ENCODE measurements at regions not wholly inside any gene's neighbourhood (a gene's known extent, or its start where the extent isn't known, plus 50 kb on each side); places are given as distances from the start of the nearest gene placed in this dataset.

GRCh38 chr10:78397786-78398185, 364.1 kb downstream of the RPS24 start:
- Histone ChIP-seq H3K27me3 (ENCODE audit: control insufficient read depth in 1 of 2, insufficient read depth in 2 of 2, low read length in 2 of 2) (peaks cover 0 to 7% of the 10 kb centered on the region in 2 donors), H3K4me1 (ENCODE audit: control insufficient read depth in 1 of 2, insufficient read depth in 2 of 2, low read length in 2 of 2) (no peaks in the 10 kb centered on the region), H3K9ac (ENCODE audit: low read depth in 1 of 2, low read length in 2 of 2) (no peak overlapping the region), H3K9me3 (ENCODE audit: control insufficient read depth in 1 of 2, low read length in 2 of 2) (no peaks in the 10 kb centered on the region), H3K27ac (ENCODE audit: low read depth, low read length) (no peak overlapping the region), H3K36me3 (ENCODE audit: control insufficient read depth in 1 of 2, insufficient read depth in 2 of 2, low read length in 2 of 2) (no peaks in the 10 kb centered on the region), H3K4me3 (ENCODE audit: low read depth in 1 of 2, low read length in 2 of 2) (no peak overlapping the region)

DNA sequence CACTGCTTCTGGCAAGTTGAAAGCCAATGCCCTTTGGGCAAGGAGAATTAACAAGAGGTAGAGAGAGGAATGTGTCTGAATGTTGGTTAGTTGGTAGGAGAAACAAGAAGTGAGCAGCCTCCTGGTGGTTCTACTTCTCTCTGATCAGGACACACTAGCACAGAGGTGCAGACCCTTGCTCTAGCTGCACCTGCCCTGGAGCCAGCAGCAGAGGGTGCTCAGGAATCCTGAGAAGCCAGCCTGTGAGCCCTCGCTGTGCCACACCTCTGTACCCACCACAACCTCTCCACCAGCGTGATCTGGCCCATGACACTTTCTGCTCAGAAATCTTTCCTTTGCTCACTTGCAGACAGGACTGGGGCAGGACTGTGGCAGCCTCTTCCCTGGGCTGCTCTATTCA, 364.7 kb downstream of the RPS24 start:
- H3K27me3 ChIP-seq (ENCODE audit: control insufficient read depth in 1 of 2, insufficient read depth in 2 of 2, low read length in 2 of 2) = peaks cover 0 to 7% of the 10 kb centered on the region in 2 donors
- no peak overlapping the region for H3K9ac ChIP-seq (ENCODE audit: low read depth in 1 of 2, low read length in 2 of 2)
- no peaks in the 10 kb centered on the region for H3K36me3 ChIP-seq (ENCODE audit: control insufficient read depth in 1 of 2, insufficient read depth in 2 of 2, low read length in 2 of 2)
- no peaks in the 10 kb centered on the region for H3K4me1 ChIP-seq (ENCODE audit: control insufficient read depth in 1 of 2, insufficient read depth in 2 of 2, low read length in 2 of 2)
- no peaks in the 10 kb centered on the region for H3K9me3 ChIP-seq (ENCODE audit: control insufficient read depth in 1 of 2, low read length in 2 of 2)
- no peak overlapping the region for H3K4me3 ChIP-seq (ENCODE audit: low read depth in 1 of 2, low read length in 2 of 2)
- H3K27ac ChIP-seq (ENCODE audit: low read depth, low read length) = no peak overlapping the region

- Histone ChIP-seq H3K27ac (ENCODE audit: low read depth, low read length) (no peak overlapping the region), H3K9ac (ENCODE audit: low read depth in 1 of 2, low read length in 2 of 2) (no peak overlapping the region), H3K36me3 (ENCODE audit: control insufficient read depth in 1 of 2, insufficient read depth in 2 of 2, low read length in 2 of 2) (no peaks in the 10 kb centered on the region), H3K27me3 (ENCODE audit: control insufficient read depth in 1 of 2, insufficient read depth in 2 of 2, low read length in 2 of 2) (peaks cover 0 to 8% of the 10 kb centered on the region in 2 donors), H3K9me3 (ENCODE audit: control insufficient read depth in 1 of 2, low read length in 2 of 2) (no peaks in the 10 kb centered on the region), H3K4me1 (ENCODE audit: control insufficient read depth in 1 of 2, insufficient read depth in 2 of 2, low read length in 2 of 2) (peaks cover 0 to 4% of the 10 kb centered on the region in 2 donors), H3K4me3 (ENCODE audit: low read depth in 1 of 2, low read length in 2 of 2) (no peak overlapping the region)
Measured at GRCh38 chr10:78401624-78402367, 368.1 kb downstream of the RPS24 start.

- Histone ChIP-seq H3K36me3 (ENCODE audit: control insufficient read depth in 1 of 2, insufficient read depth in 2 of 2, low read length in 2 of 2) (no peaks in the 10 kb centered on the region), H3K9me3 (ENCODE audit: control insufficient read depth in 1 of 2, low read length in 2 of 2) (no peaks in the 10 kb centered on the region), H3K27ac (ENCODE audit: low read depth, low read length) (no peak overlapping the region), H3K4me3 (ENCODE audit: low read depth in 1 of 2, low read length in 2 of 2) (no peak overlapping the region), H3K27me3 (ENCODE audit: control insufficient read depth in 1 of 2, insufficient read depth in 2 of 2, low read length in 2 of 2) (peaks cover 0 to 8% of the 10 kb centered on the region in 2 donors), H3K4me1 (ENCODE audit: control insufficient read depth in 1 of 2, insufficient read depth in 2 of 2, low read length in 2 of 2) (peaks cover 0 to 9% of the 10 kb centered on the region in 2 donors), H3K9ac (ENCODE audit: low read depth in 1 of 2, low read length in 2 of 2) (no peak overlapping the region)
Measured at GRCh38 chr10:78402591-78402990, 368.9 kb downstream of the RPS24 start.

DNA sequence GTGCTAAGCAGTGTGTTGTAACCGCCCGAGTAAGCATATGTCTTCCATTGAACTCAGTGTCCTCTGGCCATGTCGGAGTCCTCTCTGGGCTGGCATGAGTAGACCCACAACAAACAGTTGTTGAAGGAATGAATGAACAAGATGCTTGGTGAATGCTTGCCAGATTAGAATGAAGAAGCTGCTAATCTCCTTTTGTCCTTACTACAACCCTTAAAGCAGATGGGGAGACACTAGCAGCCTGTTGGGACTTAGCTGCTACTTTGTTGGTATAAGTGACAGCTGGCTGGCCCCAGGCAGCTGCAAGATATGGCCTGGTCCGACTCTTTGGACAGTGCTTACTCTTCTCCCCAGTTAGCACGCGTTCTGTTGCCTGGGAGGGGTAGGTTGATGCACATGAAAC, 370.1 kb downstream of the RPS24 start:
- Histone ChIP-seq H3K27me3 (ENCODE audit: control insufficient read depth in 1 of 2, insufficient read depth in 2 of 2, low read length in 2 of 2) (peaks cover 0 to 8% of the 10 kb centered on the region in 2 donors), H3K36me3 (ENCODE audit: control insufficient read depth in 1 of 2, insufficient read depth in 2 of 2, low read length in 2 of 2) (no peaks in the 10 kb centered on the region), H3K4me3 (ENCODE audit: low read depth in 1 of 2, low read length in 2 of 2) (no peak overlapping the region), H3K9me3 (ENCODE audit: control insufficient read depth in 1 of 2, low read length in 2 of 2) (no peaks in the 10 kb centered on the region), H3K27ac (ENCODE audit: low read depth, low read length) (no peak overlapping the region), H3K9ac (ENCODE audit: low read depth in 1 of 2, low read length in 2 of 2) (no peak overlapping the region), H3K4me1 (ENCODE audit: control insufficient read depth in 1 of 2, insufficient read depth in 2 of 2, low read length in 2 of 2) (peaks cover 0 to 9% of the 10 kb centered on the region in 2 donors)

GRCh38 chr10:78404296-78404695, 370.6 kb downstream of the RPS24 start:
- peaks cover 0 to 8% of the 10 kb centered on the region in 2 donors for H3K27me3 ChIP-seq (ENCODE audit: control insufficient read depth in 1 of 2, insufficient read depth in 2 of 2, low read length in 2 of 2)
- no peaks in the 10 kb centered on the region for H3K9me3 ChIP-seq (ENCODE audit: control insufficient read depth in 1 of 2, low read length in 2 of 2)
- H3K4me3 ChIP-seq (ENCODE audit: low read depth in 1 of 2, low read length in 2 of 2) = no peak overlapping the region
- H3K36me3 ChIP-seq (ENCODE audit: control insufficient read depth in 1 of 2, insufficient read depth in 2 of 2, low read length in 2 of 2) = no peaks in the 10 kb centered on the region
- no peak overlapping the region for H3K27ac ChIP-seq (ENCODE audit: low read depth, low read length)
- H3K9ac ChIP-seq (ENCODE audit: low read depth in 1 of 2, low read length in 2 of 2) = no peak overlapping the region
- peaks cover 3 to 9% of the 10 kb centered on the region in 2 donors for H3K4me1 ChIP-seq (ENCODE audit: control insufficient read depth in 1 of 2, insufficient read depth in 2 of 2, low read length in 2 of 2)

- H3K4me1 ChIP-seq (ENCODE audit: control insufficient read depth in 1 of 2, insufficient read depth in 2 of 2, low read length in 2 of 2) = peaks cover 3 to 9% of the 10 kb centered on the region in 2 donors
- H3K4me3 ChIP-seq (ENCODE audit: low read depth in 1 of 2, low read length in 2 of 2) = no peak overlapping the region
- no peaks in the 10 kb centered on the region for H3K9me3 ChIP-seq (ENCODE audit: control insufficient read depth in 1 of 2, low read length in 2 of 2)
- peaks cover 0 to 8% of the 10 kb centered on the region in 2 donors for H3K27me3 ChIP-seq (ENCODE audit: control insufficient read depth in 1 of 2, insufficient read depth in 2 of 2, low read length in 2 of 2)
- no peaks in the 10 kb centered on the region for H3K36me3 ChIP-seq (ENCODE audit: control insufficient read depth in 1 of 2, insufficient read depth in 2 of 2, low read length in 2 of 2)
- no peak overlapping the region for H3K9ac ChIP-seq (ENCODE audit: low read depth in 1 of 2, low read length in 2 of 2)
- no peak overlapping the region for H3K27ac ChIP-seq (ENCODE audit: low read depth, low read length)
Measured at GRCh38 chr10:78405231-78405630, 371.6 kb downstream of the RPS24 start.

GRCh38 chr10:78405736-78406135, 372.1 kb downstream of the RPS24 start:
- H3K9ac ChIP-seq (ENCODE audit: low read depth in 1 of 2, low read length in 2 of 2) = no peak overlapping the region
- H3K27ac ChIP-seq (ENCODE audit: low read depth, low read length) = no peak overlapping the region
- H3K9me3 ChIP-seq (ENCODE audit: control insufficient read depth in 1 of 2, low read length in 2 of 2) = no peaks in the 10 kb centered on the region
- H3K36me3 ChIP-seq (ENCODE audit: control insufficient read depth in 1 of 2, insufficient read depth in 2 of 2, low read length in 2 of 2) = no peaks in the 10 kb centered on the region
- no peak overlapping the region for H3K4me3 ChIP-seq (ENCODE audit: low read depth in 1 of 2, low read length in 2 of 2)
- H3K4me1 ChIP-seq (ENCODE audit: control insufficient read depth in 1 of 2, insufficient read depth in 2 of 2, low read length in 2 of 2) = peaks cover 3 to 9% of the 10 kb centered on the region in 2 donors
- peaks cover 0 to 8% of the 10 kb centered on the region in 2 donors for H3K27me3 ChIP-seq (ENCODE audit: control insufficient read depth in 1 of 2, insufficient read depth in 2 of 2, low read length in 2 of 2)

DNA sequence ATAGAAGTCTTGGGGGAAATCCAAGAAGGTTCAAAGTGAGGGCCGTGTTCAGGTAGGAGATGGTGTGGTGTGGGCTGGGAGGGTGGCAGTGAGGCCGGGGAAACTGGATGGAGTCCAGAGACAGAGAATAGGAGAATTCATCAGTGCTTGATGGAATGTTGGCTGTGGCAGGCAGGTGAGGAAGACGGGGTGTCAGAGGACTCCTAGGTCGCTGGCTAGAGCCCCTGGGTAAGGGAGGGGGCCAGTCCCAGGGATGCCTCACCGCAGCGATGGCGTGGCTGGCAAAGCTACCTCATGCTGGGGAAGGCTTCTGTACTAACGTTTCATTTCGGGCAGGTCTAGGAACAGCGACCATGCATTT, 373.0 kb downstream of the RPS24 start:
- Histone ChIP-seq H3K4me3 (ENCODE audit: low read depth in 1 of 2, low read length in 2 of 2) (peak overlapping the region; percentile 43 to 45), H3K4me1 (ENCODE audit: control insufficient read depth in 1 of 2, insufficient read depth in 2 of 2, low read length in 2 of 2) (peaks cover 3 to 9% of the 10 kb centered on the region in 2 donors), H3K9ac (ENCODE audit: low read depth in 1 of 2, low read length in 2 of 2) (no peak overlapping the region), H3K36me3 (ENCODE audit: control insufficient read depth in 1 of 2, insufficient read depth in 2 of 2, low read length in 2 of 2) (no peaks in the 10 kb centered on the region), H3K27ac (ENCODE audit: low read depth, low read length) (no peak overlapping the region), H3K9me3 (ENCODE audit: control insufficient read depth in 1 of 2, low read length in 2 of 2) (no peaks in the 10 kb centered on the region), H3K27me3 (ENCODE audit: control insufficient read depth in 1 of 2, insufficient read depth in 2 of 2, low read length in 2 of 2) (peaks cover 0 to 8% of the 10 kb centered on the region in 2 donors)

DNA sequence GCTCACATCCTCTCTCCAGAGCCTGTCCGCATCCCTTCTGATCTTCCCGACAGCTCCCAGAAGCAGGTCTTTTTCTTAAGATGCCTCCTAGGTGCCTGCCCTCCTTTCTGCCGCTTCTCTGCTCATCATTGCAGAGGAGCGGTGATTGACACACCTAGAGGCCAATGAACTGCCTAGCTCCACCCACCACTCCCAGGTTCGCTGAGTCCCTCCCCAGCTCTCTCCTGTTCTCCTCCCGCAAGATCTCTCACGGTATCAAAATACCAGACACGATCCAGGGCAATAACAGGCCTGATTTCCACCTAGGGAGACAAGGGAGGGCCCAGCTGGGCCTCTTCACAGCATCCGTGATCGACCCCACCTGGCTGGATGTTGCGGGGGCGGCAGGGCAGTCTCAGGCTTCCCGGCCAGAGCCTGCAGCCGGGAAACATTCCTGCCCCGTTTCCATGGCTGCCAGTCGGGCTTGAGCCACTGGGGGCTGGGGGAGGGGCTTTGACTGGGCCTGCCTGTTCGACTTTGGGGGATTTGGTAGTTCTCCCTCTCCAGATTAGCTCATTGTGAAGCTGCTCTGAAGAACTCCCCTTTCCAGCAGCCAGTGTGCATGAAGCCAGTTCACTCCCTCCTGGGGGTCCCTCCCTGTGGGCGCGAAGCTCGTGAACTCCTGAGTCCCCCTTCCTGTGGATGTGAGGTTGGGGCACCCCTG, 373.5 kb downstream of the RPS24 start:
- peaks cover 3 to 9% of the 10 kb centered on the region in 2 donors for H3K4me1 ChIP-seq (ENCODE audit: control insufficient read depth in 1 of 2, insufficient read depth in 2 of 2, low read length in 2 of 2)
- H3K9ac ChIP-seq (ENCODE audit: low read depth in 1 of 2, low read length in 2 of 2) = no peak overlapping the region
- peak overlapping the region; percentile 43 to 45 for H3K4me3 ChIP-seq (ENCODE audit: low read depth in 1 of 2, low read length in 2 of 2)
- H3K27me3 ChIP-seq (ENCODE audit: control insufficient read depth in 1 of 2, insufficient read depth in 2 of 2, low read length in 2 of 2) = peaks cover 0 to 8% of the 10 kb centered on the region in 2 donors
- H3K27ac ChIP-seq (ENCODE audit: low read depth, low read length) = no peak overlapping the region
- no peaks in the 10 kb centered on the region for H3K9me3 ChIP-seq (ENCODE audit: control insufficient read depth in 1 of 2, low read length in 2 of 2)
- H3K36me3 ChIP-seq (ENCODE audit: control insufficient read depth in 1 of 2, insufficient read depth in 2 of 2, low read length in 2 of 2) = no peaks in the 10 kb centered on the region
